ENCODE measurements at regions not wholly inside any gene's neighbourhood (a gene's known extent, or its start where the extent isn't known, plus 50 kb on each side); places are given as distances from the start of the nearest gene placed in this dataset.

DNA sequence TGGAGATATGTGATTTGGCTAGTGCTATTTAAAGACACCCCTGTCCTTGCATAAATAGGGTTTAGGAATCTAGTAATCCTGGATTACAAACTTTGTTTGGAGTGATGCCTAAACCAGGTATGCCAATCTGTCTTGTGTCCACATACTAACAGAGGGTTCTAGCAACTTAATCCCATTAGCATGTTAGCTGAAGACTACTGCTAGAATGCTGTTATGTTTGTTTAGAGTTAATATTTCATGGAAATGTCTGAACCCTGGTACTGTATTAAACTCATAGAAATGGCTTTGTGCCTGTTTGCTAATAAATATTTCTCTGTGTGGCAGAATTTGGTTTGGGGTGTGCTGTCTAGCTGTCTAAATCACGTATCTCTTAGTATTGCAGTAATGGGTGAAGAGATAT is 150.8 kb downstream of the PFKFB3 start:
- DNase-seq = no peak
- Histone ChIP-seq H3K9me3 (ENCODE audit: low read depth) (peaks cover 9% of the 10 kb centered on the region), H3K27me3 (replicated peaks; ENCODE audit: insufficient read depth) (0 out of 2 replicates have a peak, but pooled peaks cover under 1% of the 10 kb centered on the region), H3F3A (ENCODE audit: insufficient read depth) (no peaks in the 10 kb centered on the region), H3K36me3 (ENCODE audit: low read depth) (no peaks in the 10 kb centered on the region), H3K4me3 (no peak overlapping the region), H3K9me2 (ENCODE audit: insufficient read depth) (0 out of 2 replicates have a peak, but pooled peaks cover 3% of the 10 kb centered on the region), H3K9ac (no peak overlapping the region), H4K20me1 (ENCODE audit: insufficient read depth) (no peaks in the 10 kb centered on the region), H3K79me2 (ENCODE audit: insufficient read depth) (no peaks in the 10 kb centered on the region), H3K4me2 (ENCODE audit: unreplicated experiment) (no peak overlapping the region), H3K4me1 (ENCODE audit: insufficient read depth) (no peaks in the 10 kb centered on the region), H3K27ac (no peak overlapping the region), H2AFZ (no peak overlapping the region)
- WGBS, 2 experiments (ENCODE audit: low coverage in 1 of 2, low lambda C conversion rate in 2 of 2, missing lambda C conversion rate in 2 of 2) = 64 to 70% methylated on average over 1 of the region's 1 CpG
- in situ Hi-C loops (cut with MboI) = no loop called here
- TF ChIP-seq EZH2 (IDR thresholded peaks at IDR 0.05; ENCODE audit: insufficient read depth, poor library complexity, severe bottlenecking) = no peak
- TF ChIP-seq EZH2phosphoT487 (IDR thresholded peaks at IDR 0.05; ENCODE audit: insufficient read depth, low read depth) = no peak

DNA sequence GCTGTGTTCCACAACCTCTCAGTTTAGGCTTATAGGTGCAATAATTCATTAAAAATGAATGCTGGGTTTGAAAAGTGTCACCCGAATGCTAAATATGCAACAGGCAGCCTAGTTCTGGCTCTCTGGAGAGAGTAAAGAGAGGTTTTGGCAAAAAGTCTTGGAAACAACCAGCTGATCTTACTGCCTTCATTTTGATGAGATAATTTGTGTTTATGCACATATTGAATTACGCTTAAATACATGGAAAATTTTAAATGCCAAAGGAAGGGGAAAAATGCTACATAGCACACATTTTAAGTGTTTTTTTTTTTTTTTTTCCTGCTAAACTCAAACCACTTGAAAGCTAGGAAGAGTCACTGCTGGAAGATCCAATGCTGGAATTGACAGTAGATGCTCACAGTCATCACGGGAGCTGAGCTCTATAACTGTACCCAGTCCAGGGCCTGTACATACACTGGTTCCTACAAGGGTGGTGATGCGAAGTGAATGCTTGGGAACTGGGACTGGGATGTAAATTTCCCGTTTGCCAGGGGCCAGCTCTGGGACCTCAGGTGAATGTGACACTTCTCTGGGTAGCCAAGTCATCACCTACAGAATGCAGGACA is 151.5 kb downstream of the PFKFB3 start:
- H3K9ac ChIP-seq = no peak overlapping the region
- 0 out of 2 replicates have a peak, but pooled peaks cover 3% of the 10 kb centered on the region for H3K9me2 ChIP-seq (ENCODE audit: insufficient read depth)
- H3K9me3 ChIP-seq (ENCODE audit: low read depth) = peaks cover 9% of the 10 kb centered on the region
- in situ Hi-C loops (cut with MboI) = no loop called here
- H3K4me2 ChIP-seq (ENCODE audit: unreplicated experiment) = no peak overlapping the region
- H3K4me3 ChIP-seq = no peak overlapping the region
- no peak for DNase-seq
- H3K36me3 ChIP-seq (ENCODE audit: low read depth) = no peaks in the 10 kb centered on the region
- H3F3A ChIP-seq (ENCODE audit: insufficient read depth) = no peaks in the 10 kb centered on the region
- H4K20me1 ChIP-seq (ENCODE audit: insufficient read depth) = no peaks in the 10 kb centered on the region
- no peaks in the 10 kb centered on the region for H3K4me1 ChIP-seq (ENCODE audit: insufficient read depth)
- 35 to 38% methylated on average over 5 of the region's 5 CpGs for WGBS, 2 experiments (ENCODE audit: low coverage in 1 of 2, low lambda C conversion rate in 2 of 2, missing lambda C conversion rate in 2 of 2)
- no peak overlapping the region for H3K27ac ChIP-seq
- TF ChIP-seq EZH2 (IDR thresholded peaks at IDR 0.05; ENCODE audit: insufficient read depth, poor library complexity, severe bottlenecking) = no peak
- TF ChIP-seq EZH2phosphoT487 (IDR thresholded peaks at IDR 0.05; ENCODE audit: insufficient read depth, low read depth) = no peak
- 0 out of 2 replicates have a peak, but pooled peaks cover 5% of the 10 kb centered on the region for H3K27me3 ChIP-seq (replicated peaks; ENCODE audit: insufficient read depth)
- H2AFZ ChIP-seq = no peak overlapping the region
- H3K79me2 ChIP-seq (ENCODE audit: insufficient read depth) = no peaks in the 10 kb centered on the region

DNA sequence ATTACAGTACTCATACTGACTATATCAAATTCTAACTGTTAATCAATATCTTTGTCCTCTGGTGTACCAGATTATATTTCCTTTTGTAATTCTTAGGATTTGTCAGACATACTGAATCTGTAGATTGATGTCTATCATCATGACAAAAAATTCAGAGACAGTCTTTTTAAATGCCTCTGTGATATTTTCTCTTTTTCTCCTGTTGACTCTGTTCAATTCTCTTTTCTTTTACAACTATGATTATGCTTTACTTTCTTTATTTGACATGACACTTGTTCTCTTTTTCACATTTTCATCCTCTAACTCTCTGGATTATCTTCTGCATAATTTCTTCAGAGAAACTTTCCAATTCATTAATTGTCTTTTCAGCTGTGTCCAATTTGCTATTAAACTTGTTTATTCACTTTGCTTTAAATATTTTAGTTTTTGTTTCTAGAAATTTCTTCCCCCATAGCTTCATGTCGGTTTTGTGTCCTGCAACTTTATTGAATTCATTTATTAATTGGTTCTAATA is 153.6 kb downstream of the PFKFB3 start:
- no peak for TF ChIP-seq EZH2phosphoT487 (IDR thresholded peaks at IDR 0.05; ENCODE audit: insufficient read depth, low read depth)
- no peak for TF ChIP-seq EZH2 (IDR thresholded peaks at IDR 0.05; ENCODE audit: insufficient read depth, poor library complexity, severe bottlenecking)
- H3K9me2 ChIP-seq (ENCODE audit: insufficient read depth) = 0 out of 2 replicates have a peak, but pooled peaks cover 3% of the 10 kb centered on the region
- no peaks in the 10 kb centered on the region for H3F3A ChIP-seq (ENCODE audit: insufficient read depth)
- no peak overlapping the region for H3K9ac ChIP-seq
- no peaks in the 10 kb centered on the region for H3K36me3 ChIP-seq (ENCODE audit: low read depth)
- no peaks in the 10 kb centered on the region for H4K20me1 ChIP-seq (ENCODE audit: insufficient read depth)
- in situ Hi-C loops (cut with MboI) = no loop called here
- H3K9me3 ChIP-seq (ENCODE audit: low read depth) = peaks cover 9% of the 10 kb centered on the region
- DNase-seq = no peak
- no peak overlapping the region for H3K4me3 ChIP-seq
- H3K27me3 ChIP-seq (replicated peaks; ENCODE audit: insufficient read depth) = 0 out of 2 replicates have a peak, but pooled peaks cover 5% of the 10 kb centered on the region
- no peaks in the 10 kb centered on the region for H3K79me2 ChIP-seq (ENCODE audit: insufficient read depth)
- no peak overlapping the region for H2AFZ ChIP-seq
- H3K27ac ChIP-seq = no peak overlapping the region
- H3K4me2 ChIP-seq (ENCODE audit: unreplicated experiment) = no peak overlapping the region
- no peaks in the 10 kb centered on the region for H3K4me1 ChIP-seq (ENCODE audit: insufficient read depth)
- 30 to 33% methylated on average over 1 of the region's 1 CpG for WGBS, 2 experiments (ENCODE audit: low coverage in 1 of 2, low lambda C conversion rate in 2 of 2, missing lambda C conversion rate in 2 of 2)

DNA sequence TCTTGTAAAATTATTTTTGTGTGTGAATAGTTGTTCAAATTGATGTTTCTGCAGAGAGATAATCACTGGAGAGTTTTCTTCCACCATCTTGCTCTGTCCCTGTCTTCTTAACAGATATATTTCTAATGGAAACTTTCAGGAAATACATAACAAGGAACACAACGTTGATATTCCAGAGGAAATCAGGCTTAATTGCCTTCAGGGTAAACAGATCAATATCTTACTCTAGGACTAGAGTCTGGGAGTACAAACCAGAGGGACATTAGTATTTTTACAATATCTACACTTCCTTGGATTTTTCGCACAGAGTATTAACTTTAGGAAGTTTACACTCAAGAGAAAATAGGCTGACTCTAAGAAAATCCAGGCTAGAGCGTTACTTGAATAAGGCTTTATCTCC is 159.1 kb downstream of the PFKFB3 start:
- Histone ChIP-seq H4K20me1 (ENCODE audit: insufficient read depth) (no peaks in the 10 kb centered on the region), H2AFZ (no peak overlapping the region), H3K27me3 (replicated peaks; ENCODE audit: insufficient read depth) (0 out of 2 replicates have a peak, but pooled peaks cover 5% of the 10 kb centered on the region), H3F3A (ENCODE audit: insufficient read depth) (no peaks in the 10 kb centered on the region), H3K9me2 (ENCODE audit: insufficient read depth) (0 out of 2 replicates have a peak, but pooled peaks cover 3% of the 10 kb centered on the region), H3K9me3 (ENCODE audit: low read depth) (no peaks in the 10 kb centered on the region), H3K4me1 (ENCODE audit: insufficient read depth) (no peaks in the 10 kb centered on the region), H3K4me2 (ENCODE audit: unreplicated experiment) (no peak overlapping the region), H3K4me3 (no peak overlapping the region), H3K79me2 (ENCODE audit: insufficient read depth) (no peaks in the 10 kb centered on the region), H3K27ac (no peak overlapping the region), H3K36me3 (ENCODE audit: low read depth) (no peaks in the 10 kb centered on the region), H3K9ac (no peak overlapping the region)
- 56 to 60% methylated on average over 3 of the region's 3 CpGs for WGBS, 2 experiments (ENCODE audit: low coverage in 1 of 2, low lambda C conversion rate in 2 of 2, missing lambda C conversion rate in 2 of 2)
- TF ChIP-seq EZH2 (IDR thresholded peaks at IDR 0.05; ENCODE audit: insufficient read depth, poor library complexity, severe bottlenecking) (no peak), EZH2phosphoT487 (IDR thresholded peaks at IDR 0.05; ENCODE audit: insufficient read depth, low read depth) (no peak)
- DNase-seq = no peak
- in situ Hi-C loops (cut with MboI) = no loop called here
